Hepatocyte (in vitro differentiated cells): ENCODE measurements at regions not wholly inside any gene's neighbourhood (a gene's known extent, or its start where the extent isn't known, plus 50 kb on each side); places are given as distances from the start of the nearest gene placed in this dataset.

ENCODE experiments used
- EZH2 ChIP-seq: fragments of 200-600 bp; sonication (generic); IDR thresholded peaks from 2 replicates; pipeline ENCODE4 v1.6.1; 2016; ENCODE audit warnings: antibody characterized with exemption, mild to moderate bottlenecking, borderline replicate concordance
- EZH2phosphoT487 ChIP-seq: fragments of 200-600 bp; sonication (generic); IDR thresholded peaks from one replicate; pipeline ENCODE4 v1.6.1; 2018; ENCODE audit warnings: antibody characterized with exemption, mild to moderate bottlenecking, low read depth, moderate library complexity; ENCODE audit not compliant: unreplicated experiment, severe bottlenecking
- TF ChIP-seq, protein P1 (sequence below): fragments of 200-600 bp; sonication (generic); IDR thresholded peaks from 2 replicates; pipeline ENCODE4 v1.5.1; 2016; ENCODE audit warnings: antibody characterized with exemption, mild to moderate bottlenecking; ENCODE audit not compliant: poor library complexity

- TF ChIP-seq, protein P1, sequence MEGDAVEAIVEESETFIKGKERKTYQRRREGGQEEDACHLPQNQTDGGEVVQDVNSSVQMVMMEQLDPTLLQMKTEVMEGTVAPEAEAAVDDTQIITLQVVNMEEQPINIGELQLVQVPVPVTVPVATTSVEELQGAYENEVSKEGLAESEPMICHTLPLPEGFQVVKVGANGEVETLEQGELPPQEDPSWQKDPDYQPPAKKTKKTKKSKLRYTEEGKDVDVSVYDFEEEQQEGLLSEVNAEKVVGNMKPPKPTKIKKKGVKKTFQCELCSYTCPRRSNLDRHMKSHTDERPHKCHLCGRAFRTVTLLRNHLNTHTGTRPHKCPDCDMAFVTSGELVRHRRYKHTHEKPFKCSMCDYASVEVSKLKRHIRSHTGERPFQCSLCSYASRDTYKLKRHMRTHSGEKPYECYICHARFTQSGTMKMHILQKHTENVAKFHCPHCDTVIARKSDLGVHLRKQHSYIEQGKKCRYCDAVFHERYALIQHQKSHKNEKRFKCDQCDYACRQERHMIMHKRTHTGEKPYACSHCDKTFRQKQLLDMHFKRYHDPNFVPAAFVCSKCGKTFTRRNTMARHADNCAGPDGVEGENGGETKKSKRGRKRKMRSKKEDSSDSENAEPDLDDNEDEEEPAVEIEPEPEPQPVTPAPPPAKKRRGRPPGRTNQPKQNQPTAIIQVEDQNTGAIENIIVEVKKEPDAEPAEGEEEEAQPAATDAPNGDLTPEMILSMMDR = no peak
- TF ChIP-seq EZH2 (no peak), EZH2phosphoT487 (no peak)
These were observed 621.0 kb upstream of the NCAM2 start for GRCh38 chr21:20377250-20377649.
